SU-DHL-6 (cell line): ENCODE measurements at regions not wholly inside any gene's neighbourhood (a gene's known extent, or its start where the extent isn't known, plus 50 kb on each side); places are given as distances from the start of the nearest gene placed in this dataset.
A peak's percentile ranks its signal among the peaks of the same experiment; 100 is the strongest.

Experiments used
- H2AFZ ChIP-seq: fragments of 200-600 bp; sonication (generic); 2 replicates; pipeline ENCODE4 v1.6.1; 2014; ENCODE audit warnings: low read depth, mild to moderate bottlenecking, moderate library complexity, mixed read lengths, antibody characterized with exemption, low read length; ENCODE audit not compliant: severe bottlenecking
- H3F3A ChIP-seq: fragments of 200-600 bp; shearing (Covaris generic); 2 replicates; pipeline ENCODE4 v1.6.0; 2016; ENCODE audit warnings: antibody characterized with exemption, mild to moderate bottlenecking; ENCODE audit not compliant: insufficient read depth
- H3K27ac ChIP-seq: fragments of 200-600 bp; sonication (generic); 2 replicates; pipeline ENCODE4 v1.5.1; 2016; ENCODE audit warnings: low read depth, mild to moderate bottlenecking, low read length, moderate library complexity, mixed read lengths
- H3K27me3 ChIP-seq: fragments of 200-600 bp; sonication (generic), shearing (Covaris generic); 2 replicates; pipeline ENCODE4 v1.6.0; 2014; ENCODE audit warnings: mild to moderate bottlenecking, low read length
- H3K36me3 ChIP-seq: fragments of 200-600 bp; sonication (generic); 2 replicates; pipeline ENCODE4 v1.6.1; 2014; ENCODE audit warnings: mild to moderate bottlenecking, low read length, mixed read lengths
- H3K4me2 ChIP-seq: fragments of 300-600, 200-600 bp; shearing (Covaris generic), sonication (generic); 2 replicates; pipeline ENCODE4 v1.6.0; 2014; ENCODE audit warnings: low read length, low read depth, mild to moderate bottlenecking; ENCODE audit not compliant: poor library complexity, severe bottlenecking
- H3K4me3 ChIP-seq: fragments of 200-600 bp; sonication (generic); 2 replicates; pipeline ENCODE4 v1.5.1; 2014; ENCODE audit warnings: antibody characterized with exemption, low read length, mild to moderate bottlenecking, mixed read lengths; ENCODE audit not compliant: insufficient read depth, poor library complexity, severe bottlenecking
- H3K79me2 ChIP-seq: fragments of 200-600 bp; sonication (generic); 2 replicates; pipeline ENCODE4 v1.6.1; 2014; ENCODE audit warnings: mild to moderate bottlenecking, low read length, moderate library complexity; ENCODE audit not compliant: insufficient read depth
- H3K9ac ChIP-seq: fragments of 200-600 bp; sonication (generic); 2 replicates; pipeline ENCODE4 v1.7.0; 2014; ENCODE audit warnings: mild to moderate bottlenecking, low read length
- H3K9me2 ChIP-seq: fragments of 200-600 bp; sonication (generic); replicated peaks from 2 replicates; pipeline ENCODE4 v1.6.1; 2014; ENCODE audit warnings: low read length; ENCODE audit not compliant: insufficient read depth
- H3K9me3 ChIP-seq: fragments of 200-600 bp; sonication (generic); 2 replicates; pipeline ENCODE4 v1.6.1; 2014; ENCODE audit warnings: low read length, mixed read lengths; ENCODE audit not compliant: insufficient read depth
- H4K20me1 ChIP-seq: fragments of 200-600 bp; sonication (generic); 2 replicates; pipeline ENCODE4 v1.6.1; 2014; ENCODE audit warnings: low read depth, mild to moderate bottlenecking, antibody characterized with exemption, low read length, moderate library complexity, mixed read lengths
- EZH2phosphoT487 ChIP-seq: fragments of 200-600 bp; sonication (generic), shearing (Covaris generic); conservative IDR thresholded peaks from 2 replicates; pipeline ENCODE4 v1.6.1; 2018; ENCODE audit warnings: mild to moderate bottlenecking, antibody characterized with exemption, low read length, moderate library complexity, mixed read lengths
- TF ChIP-seq, protein P1 (sequence below): fragments of 200-600 bp; sonication (generic); IDR thresholded peaks from one replicate; pipeline ENCODE4 v1.5.1; 2017; ENCODE audit warnings: antibody characterized with exemption, mild to moderate bottlenecking, low read length, moderate library complexity; ENCODE audit not compliant: insufficient read depth, poor library complexity, severe bottlenecking

DNA sequence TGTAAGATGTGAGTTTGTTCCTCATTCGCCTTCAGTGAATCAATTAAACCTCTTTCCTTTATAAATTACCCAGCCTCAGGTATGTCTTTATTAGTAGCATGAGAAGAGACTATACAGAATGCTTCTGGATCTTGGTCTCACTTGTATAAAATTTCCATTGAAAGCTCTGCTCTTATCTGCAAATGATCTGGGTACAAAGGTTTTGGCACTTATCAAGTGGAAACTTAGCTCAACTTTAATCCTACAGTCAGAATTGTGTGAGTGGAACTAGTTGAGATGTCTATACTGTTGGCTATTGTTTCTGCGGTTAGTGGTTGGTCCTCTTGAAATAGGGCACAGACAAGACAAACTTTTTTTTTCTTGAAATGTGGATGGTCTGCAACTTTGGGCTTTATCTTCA is 71.2 kb upstream of the CHORDC1 start:
- no peak overlapping the region for H3K4me2 ChIP-seq
- H3F3A ChIP-seq = no peaks in the 10 kb centered on the region
- no peak overlapping the region for H2AFZ ChIP-seq
- H3K27ac ChIP-seq = no peak overlapping the region
- no peak overlapping the region for H3K4me3 ChIP-seq
- H4K20me1 ChIP-seq = no peaks in the 10 kb centered on the region
- no peak overlapping the region for H3K9ac ChIP-seq
- H3K79me2 ChIP-seq = no peaks in the 10 kb centered on the region
- no peaks in the 10 kb centered on the region for H3K9me2 ChIP-seq
- H3K27me3 ChIP-seq = no peaks in the 10 kb centered on the region
- no peaks in the 10 kb centered on the region for H3K36me3 ChIP-seq
- TF ChIP-seq, protein P1, sequence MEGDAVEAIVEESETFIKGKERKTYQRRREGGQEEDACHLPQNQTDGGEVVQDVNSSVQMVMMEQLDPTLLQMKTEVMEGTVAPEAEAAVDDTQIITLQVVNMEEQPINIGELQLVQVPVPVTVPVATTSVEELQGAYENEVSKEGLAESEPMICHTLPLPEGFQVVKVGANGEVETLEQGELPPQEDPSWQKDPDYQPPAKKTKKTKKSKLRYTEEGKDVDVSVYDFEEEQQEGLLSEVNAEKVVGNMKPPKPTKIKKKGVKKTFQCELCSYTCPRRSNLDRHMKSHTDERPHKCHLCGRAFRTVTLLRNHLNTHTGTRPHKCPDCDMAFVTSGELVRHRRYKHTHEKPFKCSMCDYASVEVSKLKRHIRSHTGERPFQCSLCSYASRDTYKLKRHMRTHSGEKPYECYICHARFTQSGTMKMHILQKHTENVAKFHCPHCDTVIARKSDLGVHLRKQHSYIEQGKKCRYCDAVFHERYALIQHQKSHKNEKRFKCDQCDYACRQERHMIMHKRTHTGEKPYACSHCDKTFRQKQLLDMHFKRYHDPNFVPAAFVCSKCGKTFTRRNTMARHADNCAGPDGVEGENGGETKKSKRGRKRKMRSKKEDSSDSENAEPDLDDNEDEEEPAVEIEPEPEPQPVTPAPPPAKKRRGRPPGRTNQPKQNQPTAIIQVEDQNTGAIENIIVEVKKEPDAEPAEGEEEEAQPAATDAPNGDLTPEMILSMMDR = no peak
- no peak for TF ChIP-seq EZH2phosphoT487
- no peaks in the 10 kb centered on the region for H3K9me3 ChIP-seq

DNA sequence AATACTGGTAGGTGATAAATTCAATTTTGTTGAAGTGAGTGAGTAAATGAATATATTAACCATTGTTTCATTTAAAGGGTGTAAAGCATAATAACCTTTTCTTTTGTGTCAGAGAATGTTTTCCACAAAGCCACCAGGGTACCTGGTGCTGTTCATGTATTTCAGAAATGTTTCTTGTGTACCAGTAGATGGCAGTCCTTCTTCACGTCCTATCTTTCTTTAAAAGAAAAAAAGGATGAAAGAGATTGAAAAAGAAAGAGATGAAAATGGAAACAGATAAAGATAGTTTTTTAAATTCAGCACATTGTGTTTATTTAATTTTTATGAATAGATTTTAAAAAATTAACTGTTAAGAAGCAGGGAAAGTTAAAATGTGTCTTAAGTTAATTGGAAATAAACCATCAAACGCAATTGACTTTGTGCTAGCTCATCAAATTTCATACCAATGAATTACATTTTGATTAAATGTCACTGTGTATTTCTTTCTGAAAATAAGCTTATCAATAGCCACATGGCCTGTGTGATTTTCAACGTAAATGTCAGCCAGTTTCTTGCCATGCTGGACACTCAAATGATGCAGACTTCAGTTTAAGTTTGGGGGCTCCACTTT is 65.5 kb upstream of the CHORDC1 start:
- H2AFZ ChIP-seq = no peak overlapping the region
- H3K4me3 ChIP-seq = no peak overlapping the region
- H3K27me3 ChIP-seq = no peaks in the 10 kb centered on the region
- H3K27ac ChIP-seq = no peak overlapping the region
- H3K79me2 ChIP-seq = no peaks in the 10 kb centered on the region
- TF ChIP-seq, protein P1 = peak; percentile 49
- TF ChIP-seq EZH2phosphoT487 = no peak
- no peaks in the 10 kb centered on the region for H3K9me3 ChIP-seq
- no peaks in the 10 kb centered on the region for H3K36me3 ChIP-seq
- no peaks in the 10 kb centered on the region for H4K20me1 ChIP-seq
- H3K4me2 ChIP-seq = no peak overlapping the region
- H3F3A ChIP-seq = no peaks in the 10 kb centered on the region
- H3K9ac ChIP-seq = no peak overlapping the region
- no peaks in the 10 kb centered on the region for H3K9me2 ChIP-seq

DNA sequence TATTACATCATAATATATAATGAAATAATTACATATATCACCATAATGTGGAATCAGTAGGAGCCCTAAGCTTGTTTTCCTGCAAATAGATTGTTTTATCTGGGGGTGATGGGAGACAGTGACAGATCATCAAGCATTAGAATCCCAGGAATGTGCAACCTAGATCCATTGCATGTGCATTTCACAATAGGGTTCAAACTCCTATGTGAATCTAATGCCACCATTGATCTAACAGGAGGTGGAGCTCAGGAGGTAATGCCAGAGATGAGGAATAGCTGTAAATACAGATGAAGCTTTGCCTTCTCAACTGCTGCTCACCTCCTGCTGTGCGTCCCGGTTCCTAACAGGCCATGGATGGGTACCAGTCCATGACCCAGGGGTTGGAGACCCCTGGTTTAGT is 63.8 kb upstream of the CHORDC1 start:
- H3K4me3 ChIP-seq = no peak overlapping the region
- H3K36me3 ChIP-seq = no peaks in the 10 kb centered on the region
- H3K9me3 ChIP-seq = no peaks in the 10 kb centered on the region
- H4K20me1 ChIP-seq = no peaks in the 10 kb centered on the region
- no peaks in the 10 kb centered on the region for H3K9me2 ChIP-seq
- TF ChIP-seq, protein P1 = no peak
- no peak for TF ChIP-seq EZH2phosphoT487
- no peak overlapping the region for H2AFZ ChIP-seq
- H3F3A ChIP-seq = no peaks in the 10 kb centered on the region
- H3K27me3 ChIP-seq = no peaks in the 10 kb centered on the region
- no peak overlapping the region for H3K9ac ChIP-seq
- no peak overlapping the region for H3K27ac ChIP-seq
- H3K79me2 ChIP-seq = no peaks in the 10 kb centered on the region
- no peak overlapping the region for H3K4me2 ChIP-seq
